Spleen (tissue), 7 donors: ENCODE measurements at regions not wholly inside any gene's neighbourhood (a gene's known extent, or its start where the extent isn't known, plus 50 kb on each side); places are given as distances from the start of the nearest gene placed in this dataset.

Experiments
- CTCF ChIP-seq, 11 experiments: fragments of 200-600 bp in 7 of 11; fragments of 450-650 bp in 4 of 11; sonication (generic) in 4 of 11; IDR thresholded peaks in 8 of 11; conservative IDR thresholded peaks in 3 of 11; 1 replicate in 7 of 11; 2 replicates in 4 of 11; pipeline versions ENCODE4 v1.4.0 to v1.8.0; 2016 to 2021; ENCODE audit warnings: antibody characterized with exemption in 11 of 11, inconsistent platforms in 4 of 11, mild to moderate bottlenecking in 1 of 11
- POLR2AphosphoS5 ChIP-seq, 3 donors: sonication (generic); formaldehyde crosslinking; IDR thresholded peaks; one replicate each; pipeline ENCODE4 v1.5.1; 2017; ENCODE audit warnings: antibody characterized with exemption in 3 of 3
- donor health status: DM: no; HTN: no; CAD: no; lungs with moderate emphysema.
- donor health status: DM: no; HTN: no; CAD: no.
- donor health status: DM: no; HTN: no; CAD: no.

- no peak for TF ChIP-seq CTCF (IDR thresholded peaks at IDR 0.05 in 8 of 11, conservative IDR thresholded peaks at IDR 0.05 in 3 of 11)
- TF ChIP-seq POLR2AphosphoS5 (IDR thresholded peaks at IDR 0.05) = no peak
Measured at GRCh38 chr18:28422577-28422976, 245.6 kb upstream of the CDH2 start.
